GM12801 (cell line): ENCODE measurements at regions not wholly inside any gene's neighbourhood (a gene's known extent, or its start where the extent isn't known, plus 50 kb on each side); places are given as distances from the start of the nearest gene placed in this dataset.

ENCODE experiments used
- CTCF ChIP-seq: IDR thresholded peaks from one replicate; pipeline ENCODE4 v1.5.1; 2011; ENCODE audit warnings: control low read depth; ENCODE audit not compliant: insufficient read length; ENCODE audit errors: extremely low read depth

GRCh38 chr7:10469476-10469875, 504.2 kb upstream of the PHF14 start:
- no peak for TF ChIP-seq CTCF

GRCh38 chr7:10471280-10472058, 502.2 kb upstream of the PHF14 start:
- no peak for TF ChIP-seq CTCF

GRCh38 chr7:10472115-10472514, 501.6 kb upstream of the PHF14 start:
- TF ChIP-seq CTCF: no peak

DNA sequence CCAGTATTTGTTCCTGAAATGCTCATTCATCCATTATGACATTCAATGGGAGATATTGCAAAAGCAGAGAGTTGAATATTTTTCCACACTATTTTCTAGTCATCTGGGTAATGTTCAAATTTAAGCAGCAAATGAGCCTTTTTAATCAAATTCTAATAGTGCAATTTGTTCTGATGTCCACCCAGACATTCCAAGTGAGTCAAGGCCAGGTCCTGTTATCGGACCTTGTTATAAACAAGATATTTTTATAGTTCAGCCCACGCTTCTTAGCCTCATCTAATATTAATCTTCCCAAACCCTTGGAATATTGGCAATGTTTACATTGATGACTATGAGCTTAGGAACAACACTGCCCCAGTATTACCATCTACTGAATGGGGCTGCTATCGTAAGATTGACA, 500.1 kb upstream of the PHF14 start:
- no peak for TF ChIP-seq CTCF

GRCh38 chr7:10474048-10474447, 499.6 kb upstream of the PHF14 start:
- no peak for TF ChIP-seq CTCF

DNA sequence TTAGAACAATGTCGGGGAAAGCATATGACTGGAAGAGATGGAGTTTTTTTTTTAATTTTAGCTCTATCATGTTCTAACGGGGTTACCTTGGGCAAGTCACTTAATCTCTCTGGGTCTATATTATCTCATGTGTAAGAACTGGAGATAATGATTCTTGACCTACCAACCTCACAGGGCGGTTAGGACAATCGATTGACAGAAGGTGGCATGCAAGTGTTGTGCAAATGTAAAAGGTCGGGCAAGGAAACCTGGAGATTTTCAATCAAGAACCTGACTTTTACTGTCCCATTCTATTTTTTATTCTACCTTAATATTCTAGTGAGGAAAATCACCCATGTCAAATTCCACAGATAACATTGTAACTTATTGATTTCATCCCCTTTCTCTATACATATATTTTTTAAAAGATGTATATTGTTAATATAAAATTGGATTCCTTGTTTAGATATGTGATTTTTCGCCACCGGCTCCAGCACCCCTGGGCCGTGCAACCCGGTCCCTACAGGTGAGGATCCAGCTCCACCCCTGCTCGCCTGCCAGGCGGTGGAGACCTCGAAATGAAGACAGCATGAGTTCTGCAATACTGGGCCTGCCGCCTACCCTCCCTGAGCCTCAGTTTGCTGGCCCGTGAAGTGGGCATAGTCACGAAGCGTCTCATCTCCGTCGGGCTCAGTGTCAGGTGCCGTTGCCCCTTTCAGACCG, 497.6 kb upstream of the PHF14 start:
- TF ChIP-seq CTCF: no peak

GRCh38 chr7:10476642-10477041, 497.0 kb upstream of the PHF14 start:
- TF ChIP-seq CTCF: no peak
